CD14-positive monocyte (primary cell): ENCODE measurements at regions not wholly inside any gene's neighbourhood (a gene's known extent, or its start where the extent isn't known, plus 50 kb on each side); places are given as distances from the start of the nearest gene placed in this dataset.

Experiments
- DNase-seq, 3 donors: peaks; one replicate each; pipeline ENCODE4 v3.0.0-alpha.2; 2011 to 2022
- H2AFZ ChIP-seq: 2 replicates; pipeline ENCODE4 v1.6.0; 2012; ENCODE audit warnings: mild to moderate bottlenecking, low read depth, low read length, inconsistent platforms; ENCODE audit not compliant: insufficient read depth, poor library complexity, severe bottlenecking
- H3K27ac ChIP-seq, 2 donors: 1 replicate in 1 of 2; 2 replicates in 1 of 2; pipeline ENCODE4 v1.5.1; 2012 to 2013; ENCODE audit warnings: low read length in 2 of 2, control low read depth in 1 of 2, inconsistent platforms in 1 of 2, low read depth in 1 of 2, mild to moderate bottlenecking in 1 of 2
- H3K27me3 ChIP-seq, 2 donors: one replicate each; pipeline versions ENCODE4 v1.6.0 to v1.6.1; 2011 to 2013; ENCODE audit warnings: low read length in 2 of 2; ENCODE audit not compliant: control insufficient read depth in 2 of 2, insufficient read depth in 2 of 2
- H3K36me3 ChIP-seq, 2 donors: replicated peaks in 1 of 2; 1 replicate in 1 of 2; 2 replicates in 1 of 2; pipeline versions ENCODE4 v1.5.1 to v1.6.1; 2012 to 2013; ENCODE audit warnings: low read length in 2 of 2, control low read depth in 1 of 2, inconsistent platforms in 1 of 2, mild to moderate bottlenecking in 1 of 2; ENCODE audit not compliant: insufficient read depth in 2 of 2, control insufficient read depth in 1 of 2
- H3K4me1 ChIP-seq, 2 donors: 1 replicate in 1 of 2; 2 replicates in 1 of 2; pipeline versions ENCODE4 v1.5.1 to v1.6.1; 2012 to 2013; ENCODE audit warnings: low read length in 2 of 2, control low read depth in 1 of 2, inconsistent platforms in 1 of 2, mild to moderate bottlenecking in 1 of 2, moderate library complexity in 1 of 2; ENCODE audit not compliant: insufficient read depth in 2 of 2, control insufficient read depth in 1 of 2
- H3K4me2 ChIP-seq: replicated peaks from 2 replicates; pipeline ENCODE3; 2012; ENCODE audit warnings: low read length, moderate library complexity, mild to moderate bottlenecking; ENCODE audit not compliant: poor library complexity, severe bottlenecking; ENCODE audit errors: extremely low read depth
- H3K4me3 ChIP-seq, 3 experiments: fragments of 200-600 bp in 1 of 3; sonication (generic) in 1 of 3; replicated peaks in 1 of 3; 1 replicate in 2 of 3; 2 replicates in 1 of 3; pipeline ENCODE4 v1.5.1; 2011 to 2013; ENCODE audit warnings: low read length in 3 of 3, mild to moderate bottlenecking in 3 of 3, control low read depth in 2 of 3, low read depth in 2 of 3, inconsistent platforms in 1 of 3, moderate library complexity in 1 of 3
- H3K79me2 ChIP-seq: 2 replicates; pipeline ENCODE4 v1.6.0; 2012; ENCODE audit warnings: mild to moderate bottlenecking, control low read depth, inconsistent platforms, low read length, moderate library complexity; ENCODE audit not compliant: insufficient read depth
- H3K9ac ChIP-seq: 2 replicates; pipeline ENCODE4 v1.6.0; 2017; ENCODE audit warnings: low read length, mild to moderate bottlenecking; ENCODE audit not compliant: insufficient read depth, poor library complexity, severe bottlenecking
- H3K9me3 ChIP-seq, 2 donors: replicated peaks in 1 of 2; 1 replicate in 1 of 2; 2 replicates in 1 of 2; pipeline versions ENCODE4 v1.5.1 to v1.6.1; 2012 to 2013; ENCODE audit warnings: low read length in 2 of 2, control low read depth in 1 of 2; ENCODE audit not compliant: control insufficient read depth in 1 of 2, insufficient read depth in 1 of 2
- H4K20me1 ChIP-seq: 2 replicates; pipeline ENCODE4 v1.6.0; 2012; ENCODE audit warnings: mild to moderate bottlenecking, low read length, control low read depth, moderate library complexity; ENCODE audit not compliant: insufficient read depth
- H3K27ac Mint-ChIP-seq, 7 donors: one replicate each; pipeline ENCODE4 v1.8.0; 2020; ENCODE audit warnings: mild to moderate bottlenecking in 7 of 7, mixed read lengths in 7 of 7, moderate library complexity in 6 of 7, inconsistent platforms in 2 of 7
- H3K27me3 Mint-ChIP-seq, 3 donors: one replicate each; pipeline ENCODE4 v1.8.0; 2021 to 2022; ENCODE audit warnings: low read depth in 3 of 3, mild to moderate bottlenecking in 3 of 3, mixed read lengths in 3 of 3, moderate library complexity in 3 of 3, inconsistent platforms in 1 of 3
- H3K36me3 Mint-ChIP-seq, 2 donors: one replicate each; pipeline ENCODE4 v1.8.0; 2020; ENCODE audit warnings: mixed read lengths in 2 of 2, inconsistent platforms in 1 of 2, mild to moderate bottlenecking in 1 of 2
- H3K4me1 Mint-ChIP-seq: one replicate; pipeline ENCODE4 v1.8.0; 2020; ENCODE audit warnings: mild to moderate bottlenecking, mixed read lengths
- H3K4me3 Mint-ChIP-seq, 2 donors: one replicate each; pipeline ENCODE4 v1.8.0; 2020; ENCODE audit warnings: mild to moderate bottlenecking in 2 of 2, mixed read lengths in 2 of 2, moderate library complexity in 1 of 2
- H3K9me3 Mint-ChIP-seq, 7 donors: one replicate each; pipeline ENCODE4 v1.8.0; 2020 to 2022; ENCODE audit warnings: mixed read lengths in 7 of 7, mild to moderate bottlenecking in 6 of 7, moderate library complexity in 6 of 7, inconsistent platforms in 2 of 7
- CTCF ChIP-seq: fragments of 200-600 bp; IDR thresholded peaks from one replicate; pipeline ENCODE4 v1.8.0; 2022; ENCODE audit warnings: antibody characterized with exemption, mild to moderate bottlenecking
- WGBS: methylation state at CpG from one replicate; pipeline ENCODE4 v1.1.5; 2013; ENCODE audit warnings: missing lambda C conversion rate; ENCODE audit not compliant: insufficient coverage; 5-methylcytosine and 5-hydroxymethylcytosine counted together
- intact Hi-C, 2 donors: fragments of 100-400 bp; cut with micrococcal nuclease; formaldehyde crosslinking; loops; one replicate each; pipeline versions ENCODE4 v1.15.0 to v1.15.1; 2023

GRCh38 chr4:103802766-103803165 lies 83.0 kb upstream of the TACR3 start:
- H3K9me3 Mint-ChIP-seq, result peaks cover 0 to 6% (median 3%) of the 10 kb centered on the region in 7 donors
- no peak overlapping the region for H3K4me2 ChIP-seq
- no peak overlapping the region for H3K27ac Mint-ChIP-seq
- no peaks in the 10 kb centered on the region for H3K4me1 Mint-ChIP-seq
- H2AFZ ChIP-seq, result no peak overlapping the region
- no peaks in the 10 kb centered on the region for H3K36me3 Mint-ChIP-seq
- no CpG with 5 or more reads among the region's 1 CpG for WGBS
- no peaks in the 10 kb centered on the region for H3K79me2 ChIP-seq
- H3K4me3 ChIP-seq, result no peak overlapping the region
- no peak overlapping the region for H3K27ac ChIP-seq
- H3K9me3 ChIP-seq, result no peaks in the 10 kb centered on the region
- no peaks in the 10 kb centered on the region for H3K36me3 ChIP-seq
- TF ChIP-seq CTCF, result no peak
- no peaks in the 10 kb centered on the region for H3K4me1 ChIP-seq
- H3K27me3 ChIP-seq, result no peaks in the 10 kb centered on the region
- intact Hi-C loops, result no loop called here
- H3K9ac ChIP-seq, result no peak overlapping the region
- no peaks in the 10 kb centered on the region for H4K20me1 ChIP-seq
- no peaks in the 10 kb centered on the region for H3K27me3 Mint-ChIP-seq
- no peak for DNase-seq
- H3K4me3 Mint-ChIP-seq, result no peak overlapping the region

DNA sequence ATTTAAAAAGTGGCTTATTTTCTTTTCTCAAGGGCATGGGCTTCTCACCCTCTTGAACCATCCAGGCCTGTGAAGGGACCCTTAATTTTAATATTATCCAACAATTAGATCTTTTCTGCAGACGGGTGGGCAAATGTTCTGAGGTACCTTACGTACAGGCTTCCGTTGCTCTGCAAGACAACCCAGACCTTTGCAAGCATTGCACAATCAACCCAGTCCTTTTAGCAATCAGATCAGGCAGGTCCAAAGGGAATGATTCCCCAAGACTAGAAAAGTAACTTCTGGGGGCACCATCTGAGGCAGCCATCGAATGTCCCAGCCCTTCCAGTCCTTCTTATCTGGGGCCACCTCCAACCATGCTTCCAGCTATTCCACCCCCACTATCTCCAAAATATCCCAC lies 67.3 kb upstream of the TACR3 start:
- Histone ChIP-seq H3K9me3 (peaks cover 19 to 32% of the 10 kb centered on the region in 2 donors), H4K20me1 (no peaks in the 10 kb centered on the region), H3K27ac (no peak overlapping the region), H3K27me3 (no peaks in the 10 kb centered on the region), H3K4me1 (no peaks in the 10 kb centered on the region), H3K79me2 (no peaks in the 10 kb centered on the region), H3K4me3 (no peak overlapping the region), H3K9ac (no peak overlapping the region), H3K4me2 (no peak overlapping the region), H3K36me3 (no peaks in the 10 kb centered on the region), H2AFZ (no peak overlapping the region)
- no peaks in the 10 kb centered on the region for H3K36me3 Mint-ChIP-seq
- WGBS, result 94% methylated on average over 4 of the region's 4 CpGs
- TF ChIP-seq CTCF, result no peak
- H3K27ac Mint-ChIP-seq, result no peak overlapping the region
- intact Hi-C loops, result no loop called here
- H3K4me3 Mint-ChIP-seq, result no peak overlapping the region
- no peak for DNase-seq
- H3K9me3 Mint-ChIP-seq, result peaks cover 7 to 27% (median 16%) of the 10 kb centered on the region in 7 donors
- H3K27me3 Mint-ChIP-seq, result no peaks in the 10 kb centered on the region
- H3K4me1 Mint-ChIP-seq, result no peaks in the 10 kb centered on the region
